SU-DHL-6 (cell line): ENCODE measurements at regions not wholly inside any gene's neighbourhood (a gene's known extent, or its start where the extent isn't known, plus 50 kb on each side); places are given as distances from the start of the nearest gene placed in this dataset.
A peak's percentile ranks its signal among the peaks of the same experiment; 100 is the strongest.

Experiments
- CTCF ChIP-seq: fragments of 200-600 bp; sonication (generic); IDR thresholded peaks from one replicate; pipeline ENCODE4 v1.5.1; 2017; ENCODE audit warnings: antibody characterized with exemption, mild to moderate bottlenecking, low read length, moderate library complexity; ENCODE audit not compliant: insufficient read depth, poor library complexity, severe bottlenecking
- EZH2phosphoT487 ChIP-seq: fragments of 200-600 bp; sonication (generic), shearing (Covaris generic); conservative IDR thresholded peaks from 2 replicates; pipeline ENCODE4 v1.6.1; 2018; ENCODE audit warnings: mild to moderate bottlenecking, antibody characterized with exemption, low read length, moderate library complexity, mixed read lengths

- TF ChIP-seq CTCF (peak; percentile 23), EZH2phosphoT487 (no peak)
Measured at GRCh38 chr1:29453502-29454240, 217.3 kb downstream of the PTPRU start.
